H9 (cell line): ENCODE measurements at regions not wholly inside any gene's neighbourhood (a gene's known extent, or its start where the extent isn't known, plus 50 kb on each side); places are given as distances from the start of the nearest gene placed in this dataset.

ENCODE experiments used
- DNase-seq: peaks from one replicate; pipeline ENCODE4 v3.0.0-alpha.2; 2017
- H2AFZ ChIP-seq: one replicate; pipeline ENCODE4 v1.6.1; 2013; ENCODE audit warnings: mild to moderate bottlenecking, low read length, control low read depth, moderate library complexity
- H2AK5ac ChIP-seq: 2 replicates; pipeline ENCODE4 v1.6.1; 2013; ENCODE audit warnings: low read length, control low read depth, mixed read lengths; ENCODE audit not compliant: insufficient read length
- H2BK120ac ChIP-seq: one replicate; pipeline ENCODE4 v1.6.1; 2013; ENCODE audit warnings: low read depth, mild to moderate bottlenecking, low read length, control low read depth, inconsistent platforms; ENCODE audit not compliant: poor library complexity, severe bottlenecking
- H2BK12ac ChIP-seq: 2 replicates; pipeline ENCODE4 v1.6.1; 2013; ENCODE audit warnings: low read length, control low read depth, mixed read lengths, low read depth; ENCODE audit not compliant: insufficient read length
- H2BK15ac ChIP-seq: 2 replicates; pipeline ENCODE4 v1.6.1; 2013; ENCODE audit warnings: low read depth, low read length, control low read depth
- H2BK20ac ChIP-seq: one replicate; pipeline ENCODE4 v1.6.1; 2013; ENCODE audit warnings: low read depth, mild to moderate bottlenecking, low read length, control low read depth, inconsistent platforms; ENCODE audit not compliant: poor library complexity, severe bottlenecking
- H2BK5ac ChIP-seq: 2 replicates; pipeline ENCODE4 v1.6.1; 2013; ENCODE audit warnings: low read length, control low read depth, mixed read lengths; ENCODE audit not compliant: insufficient read length
- H3K14ac ChIP-seq: 2 replicates; pipeline ENCODE4 v1.6.1; 2013; ENCODE audit warnings: low read length, control low read depth; ENCODE audit not compliant: insufficient read depth
- H3K18ac ChIP-seq: 2 replicates; pipeline ENCODE4 v1.6.1; 2013; ENCODE audit warnings: low read depth, mild to moderate bottlenecking, mixed read lengths, low read length, control low read depth; ENCODE audit not compliant: insufficient read length
- H3K23ac ChIP-seq: 2 replicates; pipeline ENCODE4 v1.6.1; 2013; ENCODE audit warnings: low read length, control low read depth, mixed read lengths, low read depth; ENCODE audit not compliant: insufficient read length
- H3K23me2 ChIP-seq: 2 replicates; pipeline ENCODE4 v1.6.1; 2013; ENCODE audit warnings: low read depth, mild to moderate bottlenecking, mixed read lengths, low read length, control low read depth; ENCODE audit not compliant: insufficient read length, poor library complexity, severe bottlenecking
- H3K27ac ChIP-seq: 2 replicates; pipeline ENCODE4 v1.5.1; 2013; ENCODE audit warnings: low read length, control low read depth, mixed read lengths, low read depth; ENCODE audit not compliant: insufficient read length
- H3K27me3 ChIP-seq: 2 replicates; pipeline ENCODE4 v1.6.1; 2013; ENCODE audit warnings: low read length, control low read depth, inconsistent platforms; ENCODE audit not compliant: insufficient read depth
- H3K4ac ChIP-seq: 2 replicates; pipeline ENCODE4 v1.6.1; 2013; ENCODE audit warnings: low read depth, mild to moderate bottlenecking, control low read depth, inconsistent platforms, low read length, moderate library complexity
- H3K4me1 ChIP-seq: 2 replicates; pipeline ENCODE4 v1.6.1; 2013; ENCODE audit warnings: low read length, control low read depth, inconsistent platforms; ENCODE audit not compliant: insufficient read depth
- H3K4me2 ChIP-seq: 2 replicates; pipeline ENCODE4 v1.6.1; 2013; ENCODE audit warnings: low read length, control low read depth, mixed read lengths; ENCODE audit not compliant: insufficient read length, insufficient read depth
- H3K56ac ChIP-seq: 2 replicates; pipeline ENCODE4 v1.6.1; 2013; ENCODE audit warnings: low read depth, mild to moderate bottlenecking, mixed read lengths, low read length, control low read depth; ENCODE audit not compliant: insufficient read length
- H3K79me1 ChIP-seq: 2 replicates; pipeline ENCODE4 v1.6.1; 2013; ENCODE audit warnings: low read depth, mild to moderate bottlenecking, moderate library complexity, low read length, control low read depth, inconsistent platforms; ENCODE audit not compliant: insufficient read depth, poor library complexity, severe bottlenecking
- H3K79me2 ChIP-seq: 2 replicates; pipeline ENCODE4 v1.6.1; 2013; ENCODE audit warnings: low read length, control low read depth, inconsistent platforms; ENCODE audit not compliant: insufficient read depth
- H3K9ac ChIP-seq: 2 replicates; pipeline ENCODE4 v1.6.1; 2013; ENCODE audit warnings: low read length, control low read depth, mixed read lengths; ENCODE audit not compliant: insufficient read length; ENCODE audit errors: extremely low read depth
- H3K9me3 ChIP-seq: one replicate; pipeline ENCODE4 v1.6.1; 2013; ENCODE audit warnings: low read depth, low read length, inconsistent platforms; ENCODE audit not compliant: control insufficient read depth
- H3T11ph ChIP-seq: one replicate; pipeline ENCODE4 v1.6.1; 2013; ENCODE audit warnings: mild to moderate bottlenecking, low read length, control low read depth, inconsistent platforms
- H4K20me1 ChIP-seq: one replicate; pipeline ENCODE4 v1.6.1; 2013; ENCODE audit not compliant: control insufficient read depth, insufficient read length, insufficient read depth
- H4K5ac ChIP-seq: 2 replicates; pipeline ENCODE4 v1.6.1; 2013; ENCODE audit warnings: low read depth, mild to moderate bottlenecking, mixed read lengths, low read length, control low read depth; ENCODE audit not compliant: insufficient read length
- H4K8ac ChIP-seq: replicated peaks from 2 replicates; pipeline ENCODE4 v1.6.1; 2013; ENCODE audit warnings: low read length, control low read depth, mixed read lengths, low read depth; ENCODE audit not compliant: insufficient read length
- H4K91ac ChIP-seq: 2 replicates; pipeline ENCODE4 v1.6.1; 2013; ENCODE audit warnings: low read depth, mild to moderate bottlenecking, moderate library complexity, mixed read lengths, low read length, control low read depth; ENCODE audit not compliant: insufficient read length
- H3K27ac Mint-ChIP-seq, 3 experiments: 2 replicates in 2 of 3; 3 replicates in 1 of 3; pipeline ENCODE4 v1.8.0; 2020 to 2021; ENCODE audit warnings: mixed read lengths in 3 of 3, mild to moderate bottlenecking in 1 of 3, moderate library complexity in 1 of 3
- H3K27me3 Mint-ChIP-seq: 2 replicates; pipeline ENCODE4 v1.8.0; 2021; ENCODE audit warnings: low read depth, mild to moderate bottlenecking, moderate library complexity, mixed read lengths
- H3K36me3 Mint-ChIP-seq, 3 experiments: 2 replicates in 2 of 3; 3 replicates in 1 of 3; pipeline ENCODE4 v1.8.0; 2020 to 2021; ENCODE audit warnings: low read depth in 3 of 3, mixed read lengths in 3 of 3; ENCODE audit not compliant: insufficient read depth in 1 of 3
- H3K4me1 Mint-ChIP-seq, 2 experiments: 2 replicates each; pipeline ENCODE4 v1.8.0; 2020; ENCODE audit warnings: mixed read lengths in 2 of 2
- H3K4me3 Mint-ChIP-seq, 2 experiments: 2 replicates in 1 of 2; 3 replicates in 1 of 2; pipeline ENCODE4 v1.8.0; 2020 to 2021; ENCODE audit warnings: mild to moderate bottlenecking in 2 of 2, mixed read lengths in 2 of 2, moderate library complexity in 1 of 2
- H3K9me3 Mint-ChIP-seq, 2 experiments: 2 replicates in 1 of 2; 3 replicates in 1 of 2; pipeline ENCODE4 v1.8.0; 2020; ENCODE audit warnings: mild to moderate bottlenecking in 2 of 2, mixed read lengths in 2 of 2, moderate library complexity in 1 of 2
- WGBS: extraction: QIAGEN DNeasy Blood & Tissue Kit; methylation state at CpG from one replicate; pipeline ENCODE4 v1.1.7; 2013; ENCODE audit warnings: missing lambda C conversion rate, low lambda C conversion rate, mixed read lengths; ENCODE audit not compliant: insufficient read length; ENCODE audit errors: extremely low coverage; 5-methylcytosine and 5-hydroxymethylcytosine counted together
- TF ChIP-seq, protein P1 (sequence below): fragments of 200-600 bp; sonication (generic); conservative IDR thresholded peaks from 3 replicates; pipeline ENCODE4 v1.8.0; 2021; ENCODE audit warnings: antibody characterized with exemption, mild to moderate bottlenecking

DNA sequence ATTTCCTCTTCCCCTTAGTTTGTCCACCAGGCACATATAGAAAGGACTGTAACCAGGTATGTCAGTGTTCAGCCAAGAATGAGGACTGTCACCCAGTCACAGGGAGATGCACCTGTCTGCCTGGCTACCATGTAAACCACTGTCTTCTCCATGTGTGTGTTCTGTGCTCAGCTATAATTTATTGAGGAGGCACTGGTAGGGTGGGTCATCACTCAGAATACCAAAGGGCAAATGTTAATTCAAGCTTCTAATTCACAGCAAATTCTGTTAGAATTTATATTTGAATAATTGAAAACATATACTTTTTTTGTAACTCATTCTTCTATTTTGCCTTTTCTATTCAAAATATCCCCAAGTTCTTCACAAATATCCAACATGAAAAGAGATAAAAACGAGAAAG, 780.4 kb downstream of the MECOM start:
- H3K9me3 Mint-ChIP-seq, result no peaks in the 10 kb centered on the region
- no peak overlapping the region for H3K27ac Mint-ChIP-seq
- H3K9me3 ChIP-seq, result no peaks in the 10 kb centered on the region
- no peaks in the 10 kb centered on the region for H3K27me3 ChIP-seq
- H3K23me2 ChIP-seq, result no peaks in the 10 kb centered on the region
- no peak overlapping the region for H2BK20ac ChIP-seq
- no peak overlapping the region for H3K14ac ChIP-seq
- no peaks in the 10 kb centered on the region for H3K79me2 ChIP-seq
- H3K27me3 Mint-ChIP-seq, result no peaks in the 10 kb centered on the region
- no peak for DNase-seq
- no peaks in the 10 kb centered on the region; the same call in 1 of the 2 replicates for H3K4me1 ChIP-seq
- H2AFZ ChIP-seq, result no peak overlapping the region
- no peak overlapping the region for H3K4ac ChIP-seq
- no peak overlapping the region for H2AK5ac ChIP-seq
- WGBS, result no CpG with 5 or more reads among the region's 1 CpG
- no peak overlapping the region for H3K4me3 Mint-ChIP-seq
- H4K20me1 ChIP-seq, result no peaks in the 10 kb centered on the region
- no peak overlapping the region for H2BK120ac ChIP-seq
- H3K79me1 ChIP-seq, result no peaks in the 10 kb centered on the region
- no peak overlapping the region for H4K91ac ChIP-seq
- H3K36me3 Mint-ChIP-seq, result no peaks in the 10 kb centered on the region
- H4K5ac ChIP-seq, result no peak overlapping the region
- no peak overlapping the region for H3K23ac ChIP-seq
- no peak overlapping the region for H3K18ac ChIP-seq
- TF ChIP-seq, protein P1, sequence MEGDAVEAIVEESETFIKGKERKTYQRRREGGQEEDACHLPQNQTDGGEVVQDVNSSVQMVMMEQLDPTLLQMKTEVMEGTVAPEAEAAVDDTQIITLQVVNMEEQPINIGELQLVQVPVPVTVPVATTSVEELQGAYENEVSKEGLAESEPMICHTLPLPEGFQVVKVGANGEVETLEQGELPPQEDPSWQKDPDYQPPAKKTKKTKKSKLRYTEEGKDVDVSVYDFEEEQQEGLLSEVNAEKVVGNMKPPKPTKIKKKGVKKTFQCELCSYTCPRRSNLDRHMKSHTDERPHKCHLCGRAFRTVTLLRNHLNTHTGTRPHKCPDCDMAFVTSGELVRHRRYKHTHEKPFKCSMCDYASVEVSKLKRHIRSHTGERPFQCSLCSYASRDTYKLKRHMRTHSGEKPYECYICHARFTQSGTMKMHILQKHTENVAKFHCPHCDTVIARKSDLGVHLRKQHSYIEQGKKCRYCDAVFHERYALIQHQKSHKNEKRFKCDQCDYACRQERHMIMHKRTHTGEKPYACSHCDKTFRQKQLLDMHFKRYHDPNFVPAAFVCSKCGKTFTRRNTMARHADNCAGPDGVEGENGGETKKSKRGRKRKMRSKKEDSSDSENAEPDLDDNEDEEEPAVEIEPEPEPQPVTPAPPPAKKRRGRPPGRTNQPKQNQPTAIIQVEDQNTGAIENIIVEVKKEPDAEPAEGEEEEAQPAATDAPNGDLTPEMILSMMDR, result no peak
- no peak overlapping the region for H2BK15ac ChIP-seq
- H2BK12ac ChIP-seq, result no peak overlapping the region
- no peak overlapping the region for H3K4me2 ChIP-seq
- H3T11ph ChIP-seq, result peak overlapping the region; percentile 36
- H3K9ac ChIP-seq, result no peak overlapping the region
- H2BK5ac ChIP-seq, result no peak overlapping the region
- no peak overlapping the region for H4K8ac ChIP-seq
- H3K4me1 Mint-ChIP-seq, result peaks cover 4 to 7% of the 10 kb centered on the region in 2 experiments
- no peak overlapping the region for H3K56ac ChIP-seq
- no peak overlapping the region for H3K27ac ChIP-seq
